ENCODE measurements at regions not wholly inside any gene's neighbourhood (a gene's known extent, or its start where the extent isn't known, plus 50 kb on each side); places are given as distances from the start of the nearest gene placed in this dataset.

GRCh38 chr13:87426742-87427141 lies 244.4 kb upstream of the SLITRK5 start:
- TF ChIP-seq POLR2A (IDR thresholded peaks at IDR 0.05) (no peak), CTCF (IDR thresholded peaks at IDR 0.05) (no peak)

All from stomach (tissue), 4 donors.